GM12874 (cell line): ENCODE measurements at regions not wholly inside any gene's neighbourhood (a gene's known extent, or its start where the extent isn't known, plus 50 kb on each side); places are given as distances from the start of the nearest gene placed in this dataset.
A peak's percentile ranks its signal among the peaks of the same experiment; 100 is the strongest.

Experiments used
- TF ChIP-seq, protein P1 (sequence below): IDR thresholded peaks from 2 replicates; pipeline ENCODE4 v1.5.1; 2011; ENCODE audit warnings: low read depth, mild to moderate bottlenecking, control low read depth, low read length, moderate library complexity; ENCODE audit not compliant: insufficient read depth

DNA sequence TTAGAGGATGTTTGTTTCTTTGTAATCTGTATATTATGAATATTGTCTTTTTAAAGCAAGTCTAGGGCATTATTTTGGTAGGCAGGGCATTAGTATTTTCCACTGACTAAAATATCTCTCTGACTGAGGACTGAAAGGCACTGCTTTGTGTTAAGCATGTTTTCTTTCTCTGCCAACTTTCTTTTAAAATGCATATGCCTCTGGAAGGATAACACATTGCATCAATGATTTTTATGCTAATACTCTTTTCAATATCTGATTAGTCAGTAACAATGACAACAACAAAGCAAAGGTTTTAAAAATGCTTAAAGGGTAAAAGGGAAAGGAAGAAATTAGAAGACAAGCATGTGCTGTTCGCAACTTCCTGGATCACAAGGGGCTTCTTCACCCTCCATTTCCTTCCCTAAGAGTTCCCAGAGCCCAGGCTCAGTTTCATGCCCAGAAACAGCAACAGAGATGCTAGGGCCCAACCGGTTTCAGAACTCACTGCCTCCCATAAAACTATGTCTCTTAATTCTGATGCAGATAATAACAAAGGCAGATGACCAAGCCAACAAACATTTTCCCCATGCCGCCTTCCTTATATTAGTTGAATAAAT lies 786.8 kb upstream of the ACVR2A start:
- TF ChIP-seq, protein P1, sequence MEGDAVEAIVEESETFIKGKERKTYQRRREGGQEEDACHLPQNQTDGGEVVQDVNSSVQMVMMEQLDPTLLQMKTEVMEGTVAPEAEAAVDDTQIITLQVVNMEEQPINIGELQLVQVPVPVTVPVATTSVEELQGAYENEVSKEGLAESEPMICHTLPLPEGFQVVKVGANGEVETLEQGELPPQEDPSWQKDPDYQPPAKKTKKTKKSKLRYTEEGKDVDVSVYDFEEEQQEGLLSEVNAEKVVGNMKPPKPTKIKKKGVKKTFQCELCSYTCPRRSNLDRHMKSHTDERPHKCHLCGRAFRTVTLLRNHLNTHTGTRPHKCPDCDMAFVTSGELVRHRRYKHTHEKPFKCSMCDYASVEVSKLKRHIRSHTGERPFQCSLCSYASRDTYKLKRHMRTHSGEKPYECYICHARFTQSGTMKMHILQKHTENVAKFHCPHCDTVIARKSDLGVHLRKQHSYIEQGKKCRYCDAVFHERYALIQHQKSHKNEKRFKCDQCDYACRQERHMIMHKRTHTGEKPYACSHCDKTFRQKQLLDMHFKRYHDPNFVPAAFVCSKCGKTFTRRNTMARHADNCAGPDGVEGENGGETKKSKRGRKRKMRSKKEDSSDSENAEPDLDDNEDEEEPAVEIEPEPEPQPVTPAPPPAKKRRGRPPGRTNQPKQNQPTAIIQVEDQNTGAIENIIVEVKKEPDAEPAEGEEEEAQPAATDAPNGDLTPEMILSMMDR = no peak

DNA sequence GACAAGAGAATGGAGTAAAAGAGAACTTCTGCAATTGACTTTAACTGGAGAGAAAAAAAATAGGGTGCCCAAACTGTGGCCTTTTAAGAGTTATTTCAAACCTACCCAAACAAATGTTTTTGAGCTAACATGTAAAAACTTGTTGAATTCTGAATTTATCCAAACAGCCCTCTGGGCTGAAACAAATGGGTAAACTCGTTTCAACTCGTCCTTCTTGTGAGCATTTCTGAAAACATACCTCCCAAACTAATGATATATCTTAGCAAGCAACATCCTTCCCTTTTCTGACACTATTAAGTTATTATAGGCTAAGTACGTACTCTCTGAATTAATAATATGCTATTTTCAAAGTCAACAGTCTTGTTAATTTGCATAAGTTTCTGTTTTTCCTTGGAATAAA lies 793.0 kb upstream of the ACVR2A start:
- TF ChIP-seq, protein P1 = no peak

DNA sequence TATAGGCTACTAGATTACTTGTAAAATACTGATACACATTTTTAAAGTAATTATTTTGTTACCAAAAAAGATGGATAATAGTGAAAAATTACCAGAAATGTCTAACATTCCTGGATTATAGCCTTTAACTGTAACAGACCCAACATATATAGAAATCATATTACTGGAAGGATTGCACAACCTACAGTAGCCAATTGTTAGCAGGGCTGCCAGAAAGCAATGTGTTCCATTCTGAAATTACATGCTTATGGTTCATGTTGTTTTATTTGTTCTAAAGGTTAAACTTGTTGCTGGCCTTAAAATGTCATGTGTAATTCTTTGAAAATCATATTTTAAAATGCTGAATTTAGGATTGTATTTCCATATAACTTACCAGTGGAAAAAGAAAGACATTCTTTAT lies 793.6 kb upstream of the ACVR2A start:
- TF ChIP-seq, protein P1 = no peak

DNA sequence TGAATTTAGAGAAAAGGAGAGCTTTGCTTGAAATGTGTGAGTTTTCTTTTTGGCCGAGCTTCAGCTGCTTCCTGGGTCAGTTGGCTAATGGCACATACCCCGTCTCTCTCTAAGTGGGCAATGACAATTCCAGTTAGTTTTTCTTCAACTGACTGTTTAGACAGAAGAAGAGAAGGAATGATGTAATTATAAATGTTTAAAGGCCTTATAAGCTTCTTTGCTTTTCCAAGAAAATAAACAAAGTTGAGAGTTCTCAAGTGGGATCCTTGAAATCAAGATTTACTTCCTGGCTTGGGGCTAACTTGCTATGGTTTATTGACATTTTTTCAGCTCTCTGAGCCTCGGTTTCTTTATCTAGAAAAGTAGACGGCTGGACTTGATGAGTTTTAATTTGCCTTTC lies 794.9 kb upstream of the ACVR2A start:
- TF ChIP-seq, protein P1 = no peak

DNA sequence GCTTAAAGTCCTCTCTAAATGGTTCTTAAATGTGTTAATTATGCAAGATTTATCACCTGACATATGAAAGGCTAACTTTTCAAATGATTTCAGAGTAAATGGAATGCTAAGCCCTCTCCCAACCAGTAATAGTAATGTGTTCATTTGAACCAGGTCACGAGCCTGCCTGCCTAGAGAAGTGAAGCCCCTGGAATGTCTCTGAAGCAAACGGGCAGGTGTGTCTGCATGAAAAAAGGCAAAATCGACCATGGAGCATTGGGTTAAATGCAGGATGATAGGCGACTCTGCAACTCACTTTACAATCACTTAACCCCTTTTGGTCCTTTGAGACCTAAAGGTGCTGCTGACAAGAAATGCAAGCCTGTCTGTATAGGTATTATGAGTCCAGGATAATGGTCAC lies 798.4 kb upstream of the ACVR2A start:
- TF ChIP-seq, protein P1 = no peak

DNA sequence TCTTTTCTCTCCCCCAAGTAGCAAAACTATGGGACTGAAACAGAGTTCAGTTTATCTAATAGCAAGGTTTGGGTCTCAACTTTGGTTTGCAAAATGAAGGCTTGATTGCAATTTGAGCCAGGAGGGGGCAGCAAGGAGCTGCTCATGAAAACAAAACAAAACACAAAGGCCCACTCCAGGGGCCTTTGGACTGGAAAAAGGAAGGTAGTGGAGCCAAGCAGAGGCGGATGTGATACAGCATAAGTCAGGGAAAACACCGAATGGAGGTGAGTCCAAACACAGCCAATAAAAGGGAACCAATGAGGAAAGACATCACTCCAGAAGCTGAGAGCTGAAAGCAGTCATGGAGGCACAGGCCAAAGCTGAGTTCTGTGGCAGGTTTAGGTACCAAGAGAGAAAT lies 799.7 kb upstream of the ACVR2A start:
- TF ChIP-seq, protein P1 = peak; percentile 72

DNA sequence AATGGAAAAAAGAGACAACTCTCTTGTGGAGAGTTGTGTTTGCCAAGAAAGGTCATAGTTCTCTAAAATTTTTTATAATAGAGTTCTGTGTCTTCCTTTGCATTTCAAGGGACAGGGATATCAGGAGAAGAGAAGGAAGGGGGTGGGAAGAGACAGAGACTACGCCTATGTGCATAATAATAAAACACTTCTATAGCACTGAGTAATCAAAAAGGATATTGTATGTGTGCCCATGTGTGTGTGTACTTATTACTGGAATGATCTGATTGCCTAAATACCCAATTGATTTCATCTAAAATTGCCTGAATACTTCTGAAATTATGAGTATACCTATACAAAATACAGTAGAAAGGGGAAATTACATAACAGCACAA lies 803.7 kb upstream of the ACVR2A start:
- TF ChIP-seq, protein P1 = no peak
